ENCODE measurements at regions not wholly inside any gene's neighbourhood (a gene's known extent, or its start where the extent isn't known, plus 50 kb on each side); places are given as distances from the start of the nearest gene placed in this dataset.

DNA sequence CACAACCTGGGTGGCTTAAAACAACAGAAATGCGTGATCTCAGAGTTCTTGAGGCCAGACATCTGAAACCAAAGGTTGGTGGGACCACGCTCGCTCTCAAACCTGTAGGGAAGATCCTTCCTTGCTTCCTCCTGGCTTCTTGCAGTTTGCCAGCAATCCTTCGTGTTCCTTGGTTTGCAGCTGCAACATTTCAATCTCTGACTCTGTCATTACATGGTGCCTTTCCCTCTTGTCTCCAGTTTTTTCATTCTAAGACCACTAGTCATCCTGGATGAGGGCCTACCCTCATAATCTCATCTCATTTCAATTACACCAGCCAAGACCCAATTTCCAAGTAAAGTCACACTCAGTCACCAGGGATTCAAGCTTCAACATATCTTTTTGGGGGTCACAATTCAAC is 388.0 kb downstream of the GPM6A start:
- DNase-seq (ENCODE audit: low spot score) (no peak), ATAC-seq (no peak)
- Mint-ChIP-seq H3K9me3 (peaks cover 12% of the 10 kb centered on the region), H3K27me3 (no peaks in the 10 kb centered on the region), H3K36me3 (no peaks in the 10 kb centered on the region), H3K4me1 (ENCODE audit: low read depth in 2 of 2) (no peaks in the 10 kb centered on the region), H3K27ac (no peak overlapping the region), H3K4me3 (no peak overlapping the region)

DNA sequence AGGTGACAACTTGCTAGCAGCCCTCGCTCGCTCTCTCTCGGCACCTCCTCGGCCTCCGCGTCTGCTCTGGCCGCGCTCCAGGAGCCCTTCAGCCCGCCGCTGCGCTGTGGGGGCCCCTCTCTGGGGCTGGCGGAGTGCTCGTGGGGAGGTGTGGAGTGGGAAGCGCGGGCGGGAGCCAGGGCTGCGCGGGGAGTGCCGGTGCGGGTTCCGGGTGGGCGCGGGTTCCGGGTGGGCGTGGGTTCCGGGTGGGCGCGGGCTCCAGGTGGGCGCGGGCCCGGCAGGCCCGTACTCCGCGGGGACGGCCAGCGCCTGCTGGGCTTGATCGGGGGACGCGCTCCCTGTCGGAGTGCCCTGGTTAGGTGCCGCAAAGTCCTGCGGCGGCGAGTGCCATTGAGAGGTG is 384.3 kb downstream of the GPM6A start:
- ATAC-seq (no peak), DNase-seq (ENCODE audit: low spot score) (no peak)
- Mint-ChIP-seq H3K4me3 (no peak overlapping the region), H3K36me3 (no peaks in the 10 kb centered on the region), H3K27me3 (no peaks in the 10 kb centered on the region), H3K27ac (no peak overlapping the region), H3K4me1 (ENCODE audit: low read depth in 2 of 2) (no peaks in the 10 kb centered on the region), H3K9me3 (peaks cover 12% of the 10 kb centered on the region)

DNA sequence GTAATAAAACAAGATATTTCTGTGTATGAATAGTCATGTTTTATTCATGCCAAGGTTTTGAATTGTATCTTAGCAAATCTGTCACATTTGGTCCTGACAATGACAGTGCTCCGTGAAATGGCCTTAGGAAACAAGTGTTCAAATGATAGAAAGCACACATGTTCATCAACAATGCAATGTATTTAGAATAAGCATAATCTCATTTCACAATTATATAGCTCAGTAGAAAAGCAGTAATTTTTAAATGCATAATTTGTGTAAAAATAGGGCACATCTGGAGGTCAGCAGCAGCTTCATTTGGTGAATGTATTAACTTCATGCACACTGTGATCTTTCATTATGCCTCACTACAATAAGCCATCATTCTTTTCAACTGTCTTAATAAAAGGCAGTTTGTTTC is 380.4 kb downstream of the GPM6A start:
- ATAC-seq (no peak), DNase-seq (ENCODE audit: low spot score) (no peak)
- Mint-ChIP-seq H3K36me3 (no peaks in the 10 kb centered on the region), H3K4me1 (ENCODE audit: low read depth in 2 of 2) (no peaks in the 10 kb centered on the region), H3K27me3 (no peaks in the 10 kb centered on the region), H3K4me3 (no peak overlapping the region), H3K9me3 (peaks cover 5% of the 10 kb centered on the region), H3K27ac (no peak overlapping the region)

DNA sequence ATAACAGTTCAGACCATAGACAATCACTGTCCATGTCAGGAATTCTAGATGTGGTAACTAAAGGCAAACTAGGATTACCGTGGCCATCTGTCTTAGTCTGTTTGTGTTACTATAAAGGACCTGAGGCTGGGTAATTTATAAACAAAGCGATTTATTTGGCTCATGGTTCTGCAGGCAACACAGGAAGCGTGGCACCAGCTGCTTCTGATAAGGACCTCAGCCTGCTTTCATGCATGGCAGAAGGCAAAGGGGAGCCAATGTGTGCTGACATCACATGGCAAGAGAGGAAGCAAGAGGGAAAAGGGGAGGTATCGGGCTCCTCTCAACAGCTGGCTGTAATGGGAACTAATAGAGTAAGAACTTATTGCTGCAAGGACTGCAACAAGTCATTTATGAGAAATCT is 376.7 kb downstream of the GPM6A start:
- Mint-ChIP-seq H3K36me3 (no peaks in the 10 kb centered on the region), H3K4me3 (no peak overlapping the region), H3K27ac (no peak overlapping the region), H3K27me3 (no peaks in the 10 kb centered on the region), H3K9me3 (peaks cover 5% of the 10 kb centered on the region), H3K4me1 (ENCODE audit: low read depth in 2 of 2) (no peaks in the 10 kb centered on the region)
- ATAC-seq: no peak
- no peak for DNase-seq (ENCODE audit: low spot score)

DNA sequence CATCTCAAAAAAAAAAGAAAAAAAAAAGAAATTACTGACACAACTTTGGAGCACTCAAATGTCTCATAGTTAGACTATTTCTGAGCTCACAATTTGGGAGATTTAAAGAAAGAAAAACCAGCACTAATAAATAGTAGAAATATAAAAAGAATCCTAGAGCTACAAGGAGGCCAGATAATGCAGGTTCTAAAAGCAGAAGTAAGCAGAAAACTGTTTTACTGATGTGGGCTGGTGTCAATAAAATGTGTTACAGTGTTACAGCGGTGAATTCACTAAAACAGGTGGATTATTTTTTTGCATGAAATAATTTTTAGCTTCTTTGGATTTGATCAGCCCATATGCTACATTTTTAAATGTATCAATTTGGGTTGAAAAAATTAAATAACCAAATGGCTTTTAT is 375.9 kb downstream of the GPM6A start:
- no peak overlapping the region for H3K27ac Mint-ChIP-seq
- ATAC-seq: no peak
- peaks cover 5% of the 10 kb centered on the region for H3K9me3 Mint-ChIP-seq
- H3K27me3 Mint-ChIP-seq: no peaks in the 10 kb centered on the region
- DNase-seq (ENCODE audit: low spot score): no peak
- no peaks in the 10 kb centered on the region for H3K4me1 Mint-ChIP-seq (ENCODE audit: low read depth in 2 of 2)
- no peaks in the 10 kb centered on the region for H3K36me3 Mint-ChIP-seq
- H3K4me3 Mint-ChIP-seq: no peak overlapping the region

DNA sequence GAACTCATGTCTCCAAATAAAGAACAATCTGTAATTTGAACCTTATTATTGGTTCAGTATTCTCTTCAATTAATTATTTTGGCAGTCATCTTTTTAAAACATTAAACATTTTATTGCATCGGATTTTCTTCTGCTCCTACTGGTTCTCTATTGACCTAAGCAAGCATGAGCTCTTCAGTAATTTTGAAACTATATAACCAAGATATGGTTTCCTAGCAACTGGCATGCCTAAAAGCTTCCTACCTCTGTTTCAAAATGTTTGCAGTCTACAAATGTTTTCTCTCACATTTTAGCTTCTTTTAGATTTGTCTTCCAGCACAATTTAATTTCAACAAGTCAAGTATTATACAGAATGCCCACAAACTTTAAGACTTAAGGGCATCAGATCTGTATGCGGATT is 371.3 kb downstream of the GPM6A start:
- DNase-seq (ENCODE audit: low spot score): no peak
- Mint-ChIP-seq H3K36me3 (no peaks in the 10 kb centered on the region), H3K27ac (no peak overlapping the region), H3K4me3 (no peak overlapping the region), H3K27me3 (no peaks in the 10 kb centered on the region), H3K9me3 (peaks cover 5% of the 10 kb centered on the region), H3K4me1 (ENCODE audit: low read depth in 2 of 2) (no peaks in the 10 kb centered on the region)
- no peak for ATAC-seq

DNA sequence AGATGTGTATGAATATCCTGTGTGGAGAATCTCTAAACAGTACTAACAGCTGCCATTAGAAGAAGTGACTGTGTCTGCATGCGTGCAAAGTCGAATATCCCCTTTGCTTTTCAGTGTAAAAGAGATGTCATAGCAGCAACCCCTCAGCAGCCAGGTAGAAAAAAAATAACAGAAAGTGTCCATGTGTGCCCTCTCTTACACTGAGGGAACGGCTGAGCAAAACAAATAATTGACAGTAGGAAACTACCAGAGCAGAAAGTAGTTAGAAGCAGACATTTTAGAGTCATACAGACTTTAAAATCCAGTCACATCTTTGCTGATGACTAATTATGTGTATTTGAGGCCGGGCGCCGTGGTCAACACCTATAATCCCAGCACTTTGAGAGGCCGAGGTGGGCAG is 370.8 kb downstream of the GPM6A start:
- DNase-seq (ENCODE audit: low spot score) (no peak), ATAC-seq (no peak)
- Mint-ChIP-seq H3K27ac (no peak overlapping the region), H3K36me3 (no peaks in the 10 kb centered on the region), H3K4me1 (ENCODE audit: low read depth in 2 of 2) (no peaks in the 10 kb centered on the region), H3K9me3 (peaks cover 5% of the 10 kb centered on the region), H3K4me3 (no peak overlapping the region), H3K27me3 (no peaks in the 10 kb centered on the region)

DNA sequence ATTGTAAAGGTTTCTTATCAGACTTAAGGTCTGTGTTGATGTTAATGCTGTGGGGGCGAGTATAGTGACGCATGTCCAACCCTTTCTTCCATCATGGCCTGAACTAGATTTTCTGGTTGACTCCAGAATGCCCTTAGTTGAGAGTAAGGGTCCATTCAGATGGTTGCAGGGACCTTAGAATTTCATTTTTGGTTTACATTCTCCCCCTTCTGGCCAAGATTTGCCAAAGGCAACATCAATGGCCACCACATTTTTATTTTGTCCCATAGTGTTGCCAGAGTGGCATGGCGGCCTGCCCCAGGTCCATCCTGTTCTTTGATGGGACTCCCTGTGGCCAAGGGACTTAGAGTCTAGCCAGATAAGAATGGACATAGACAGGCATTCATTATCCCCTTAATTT is 368.5 kb downstream of the GPM6A start:
- no peaks in the 10 kb centered on the region for H3K9me3 Mint-ChIP-seq
- no peaks in the 10 kb centered on the region for H3K4me1 Mint-ChIP-seq (ENCODE audit: low read depth in 2 of 2)
- no peak for ATAC-seq
- no peaks in the 10 kb centered on the region for H3K36me3 Mint-ChIP-seq
- no peak overlapping the region for H3K27ac Mint-ChIP-seq
- no peak for DNase-seq (ENCODE audit: low spot score)
- H3K27me3 Mint-ChIP-seq: no peaks in the 10 kb centered on the region
- H3K4me3 Mint-ChIP-seq: no peak overlapping the region

DNA sequence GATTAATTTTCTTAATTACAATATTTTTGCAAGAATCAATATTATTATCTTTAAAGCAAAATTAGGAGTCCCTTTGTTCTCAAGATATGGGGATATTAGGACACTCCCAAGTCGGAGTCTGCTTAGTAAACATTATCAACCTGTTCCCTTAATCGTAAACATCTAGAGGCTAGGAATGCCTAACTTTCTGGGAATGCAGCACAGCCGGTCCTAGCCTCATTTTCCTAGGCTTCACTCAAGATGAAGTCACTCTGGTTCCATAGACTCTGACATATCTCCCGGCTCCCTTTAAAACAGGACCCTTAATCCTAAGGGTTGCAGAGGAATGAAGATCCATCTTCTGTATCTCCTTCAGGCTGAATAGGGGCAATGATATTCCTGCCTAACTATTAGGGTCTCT is 367.6 kb downstream of the GPM6A start:
- H3K4me1 Mint-ChIP-seq (ENCODE audit: low read depth in 2 of 2): no peaks in the 10 kb centered on the region
- no peaks in the 10 kb centered on the region for H3K27me3 Mint-ChIP-seq
- H3K27ac Mint-ChIP-seq: no peak overlapping the region
- ATAC-seq (no peak), DNase-seq (ENCODE audit: low spot score) (no peak)
- H3K9me3 Mint-ChIP-seq: peaks cover 3% of the 10 kb centered on the region
- H3K36me3 Mint-ChIP-seq: peaks cover 6% of the 10 kb centered on the region
- H3K4me3 Mint-ChIP-seq: no peak overlapping the region

DNA sequence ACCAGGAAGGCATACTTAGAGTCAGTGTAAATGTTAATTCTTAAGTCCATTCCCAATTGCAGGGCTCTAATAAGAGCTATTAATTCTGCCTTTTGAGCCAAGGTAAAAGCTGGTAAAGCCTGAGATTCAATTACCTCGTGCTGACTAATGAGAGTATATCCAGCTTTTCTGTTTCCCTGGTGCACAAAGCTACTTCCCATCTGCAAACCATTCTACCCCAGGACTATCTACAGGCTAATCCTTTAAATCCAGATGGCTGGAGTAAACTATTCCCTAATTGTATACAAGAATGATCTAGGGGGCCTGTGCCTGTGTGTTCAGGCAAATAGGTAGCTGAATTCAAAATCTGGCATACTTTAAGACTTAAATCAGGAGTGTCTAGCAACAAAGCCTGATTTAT is 365.0 kb downstream of the GPM6A start:
- Mint-ChIP-seq H3K4me1 (ENCODE audit: low read depth in 2 of 2) (no peaks in the 10 kb centered on the region), H3K36me3 (peaks cover 6% of the 10 kb centered on the region), H3K27me3 (no peaks in the 10 kb centered on the region), H3K9me3 (peaks cover 9% of the 10 kb centered on the region), H3K27ac (no peak overlapping the region), H3K4me3 (no peak overlapping the region)
- no peak for ATAC-seq
- no peak for DNase-seq (ENCODE audit: low spot score)

DNA sequence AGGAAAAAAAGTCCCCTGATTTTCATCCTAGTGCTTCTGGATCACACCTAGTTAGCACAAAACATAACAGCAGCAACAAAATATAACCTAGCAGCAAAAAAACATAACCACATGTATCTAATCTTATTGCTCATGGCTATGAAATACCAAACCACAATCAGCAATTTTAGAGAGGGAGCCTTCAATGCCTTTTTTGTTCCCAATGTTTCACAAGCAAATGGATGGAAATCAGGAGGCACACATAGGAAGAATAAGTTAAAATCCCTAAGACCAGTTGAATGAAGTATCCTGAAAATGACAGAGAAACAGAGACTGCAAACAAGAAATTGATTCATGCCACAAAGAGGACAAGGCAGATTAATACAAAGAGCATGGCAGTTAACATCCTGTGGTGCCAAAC is 361.6 kb downstream of the GPM6A start:
- DNase-seq (ENCODE audit: low spot score) (no peak), ATAC-seq (no peak)
- H3K9me3 Mint-ChIP-seq: peaks cover 12% of the 10 kb centered on the region
- H3K27ac Mint-ChIP-seq: no peak overlapping the region
- no peaks in the 10 kb centered on the region for H3K27me3 Mint-ChIP-seq
- H3K36me3 Mint-ChIP-seq: peaks cover 6% of the 10 kb centered on the region
- no peaks in the 10 kb centered on the region for H3K4me1 Mint-ChIP-seq (ENCODE audit: low read depth in 2 of 2)
- no peak overlapping the region for H3K4me3 Mint-ChIP-seq

DNA sequence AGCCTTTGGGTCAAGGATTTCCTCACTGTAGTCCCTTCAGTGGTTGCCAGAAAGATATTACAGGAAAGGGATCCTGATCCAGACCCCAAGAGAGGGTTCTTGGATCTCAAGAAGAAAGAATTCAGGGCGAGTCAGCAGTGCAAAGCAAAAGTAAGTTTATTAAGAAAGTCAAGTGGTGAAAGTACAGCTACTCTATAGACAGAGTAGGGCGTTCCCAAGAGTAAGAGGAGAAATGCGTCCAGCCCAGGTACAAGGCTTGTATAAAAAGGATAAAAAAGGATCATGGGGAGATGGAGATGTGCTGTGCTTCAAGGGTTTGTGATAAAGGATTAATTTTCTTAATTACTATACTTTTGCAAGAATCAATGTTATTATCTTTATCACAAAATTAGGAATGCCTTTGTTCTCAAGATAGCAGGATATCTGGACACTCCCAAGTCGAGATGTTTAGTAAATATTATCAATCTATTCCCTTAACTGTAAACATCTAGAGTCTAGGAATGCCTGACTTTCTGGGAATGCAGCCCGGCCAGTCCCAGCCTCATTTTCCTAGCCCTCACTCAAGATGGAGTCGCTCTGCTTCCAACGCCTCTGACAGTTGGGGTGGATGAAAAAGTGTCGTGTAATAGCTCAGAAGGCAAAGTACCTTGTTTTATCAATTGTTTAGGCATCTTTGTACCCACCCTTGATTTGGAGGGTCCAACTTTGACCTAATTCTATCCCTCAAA is 360.7 kb downstream of the GPM6A start:
- no peak overlapping the region for H3K4me3 Mint-ChIP-seq
- H3K27me3 Mint-ChIP-seq: no peaks in the 10 kb centered on the region
- H3K9me3 Mint-ChIP-seq: peaks cover 12% of the 10 kb centered on the region
- ATAC-seq: no peak
- no peak overlapping the region for H3K27ac Mint-ChIP-seq
- H3K36me3 Mint-ChIP-seq: peaks cover 6% of the 10 kb centered on the region
- no peaks in the 10 kb centered on the region for H3K4me1 Mint-ChIP-seq (ENCODE audit: low read depth in 2 of 2)
- no peak for DNase-seq (ENCODE audit: low spot score)

DNA sequence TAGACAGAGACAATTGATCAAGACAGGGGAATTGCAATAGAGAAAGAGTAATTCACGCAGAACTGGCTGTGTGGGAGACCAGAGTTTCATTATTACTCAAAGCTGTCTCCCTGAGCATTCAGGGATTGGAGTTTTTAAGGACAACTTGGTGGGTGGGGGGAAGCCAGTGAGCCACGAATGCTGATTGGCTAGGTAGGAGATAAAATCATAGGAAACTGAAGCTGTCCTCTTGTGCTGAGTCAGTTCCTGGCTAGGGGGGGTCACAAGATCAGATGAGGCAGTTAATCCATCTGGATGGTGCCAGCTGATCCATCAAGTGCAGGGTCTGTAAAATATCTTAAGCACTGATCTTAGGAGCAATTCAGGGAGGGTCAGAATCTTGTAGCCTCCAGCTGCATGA is 358.6 kb downstream of the GPM6A start:
- DNase-seq (ENCODE audit: low spot score) (no peak), ATAC-seq (no peak)
- H3K36me3 Mint-ChIP-seq: peaks cover 6% of the 10 kb centered on the region
- H3K4me1 Mint-ChIP-seq (ENCODE audit: low read depth in 2 of 2): no peaks in the 10 kb centered on the region
- H3K9me3 Mint-ChIP-seq: peaks cover 12% of the 10 kb centered on the region
- no peak overlapping the region for H3K4me3 Mint-ChIP-seq
- no peaks in the 10 kb centered on the region for H3K27me3 Mint-ChIP-seq
- no peak overlapping the region for H3K27ac Mint-ChIP-seq

DNA sequence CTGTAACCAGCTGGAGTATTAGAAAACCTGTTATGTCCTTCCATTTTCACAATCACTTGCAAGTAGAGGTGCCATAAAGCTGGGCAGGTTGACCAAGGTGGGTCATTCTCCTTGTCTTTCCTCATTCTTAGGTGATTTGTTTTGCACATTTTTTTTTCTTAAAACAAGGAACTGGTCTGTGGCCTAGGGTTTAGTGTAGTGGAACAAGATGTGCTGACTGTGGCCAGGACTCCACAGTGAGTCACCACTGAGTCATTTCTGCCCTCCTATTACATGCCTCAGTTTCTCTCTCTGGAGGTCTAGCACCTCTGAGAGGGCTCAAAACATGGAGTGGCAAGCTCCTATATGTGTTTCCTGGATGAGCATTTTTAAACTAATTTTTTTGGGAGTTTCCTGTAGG is 355.9 kb downstream of the GPM6A start:
- Mint-ChIP-seq H3K4me1 (ENCODE audit: low read depth in 2 of 2) (no peaks in the 10 kb centered on the region), H3K36me3 (no peaks in the 10 kb centered on the region), H3K4me3 (no peak overlapping the region), H3K9me3 (peaks cover 12% of the 10 kb centered on the region), H3K27me3 (no peaks in the 10 kb centered on the region), H3K27ac (no peak overlapping the region)
- DNase-seq (ENCODE audit: low spot score) (no peak), ATAC-seq (no peak)

DNA sequence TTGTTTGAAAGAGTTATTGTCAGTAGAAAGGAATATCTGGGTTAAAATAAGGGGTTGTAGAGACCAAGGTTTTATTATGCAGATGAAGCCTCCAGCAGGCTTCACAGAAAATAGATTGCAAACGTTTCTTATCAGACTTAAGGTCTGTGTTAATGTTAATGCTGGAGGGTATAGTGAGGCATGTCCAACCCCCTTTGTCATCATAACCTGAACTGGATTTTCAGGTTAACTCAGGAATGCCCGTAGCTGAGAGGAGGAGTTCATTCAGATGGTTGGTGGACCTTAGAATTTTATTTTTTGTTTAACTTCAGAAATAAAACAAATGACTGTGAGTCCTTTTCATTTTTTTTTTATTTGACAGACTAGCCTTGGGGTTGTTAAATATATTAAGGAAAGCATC is 354.1 kb downstream of the GPM6A start:
- Mint-ChIP-seq H3K27me3 (no peaks in the 10 kb centered on the region), H3K27ac (no peak overlapping the region), H3K9me3 (peaks cover 12% of the 10 kb centered on the region), H3K4me3 (no peak overlapping the region), H3K4me1 (ENCODE audit: low read depth in 2 of 2) (no peaks in the 10 kb centered on the region), H3K36me3 (no peaks in the 10 kb centered on the region)
- ATAC-seq (no peak), DNase-seq (ENCODE audit: low spot score) (no peak)
